Natural killer cell (primary cell): ENCODE measurements at regions not wholly inside any gene's neighbourhood (a gene's known extent, or its start where the extent isn't known, plus 50 kb on each side); places are given as distances from the start of the nearest gene placed in this dataset.
"Not testable (repeated sequence)": the region's sequence is repeated elsewhere in the genome, so short reads cannot be mapped to it uniquely, and the experiment has no call there.

Experiments
- ATAC-seq, 3 donors: fragments of 150-1000 bp in 2 of 3; fragments of 200-7000 bp in 1 of 3; cut with Tn5 transposase; 1 replicate in 1 of 3; 2 replicates in 2 of 3; pipeline ENCODE4 v1.10.0; 2021; ENCODE audit warnings: mild to moderate bottlenecking in 2 of 3, moderate library complexity in 2 of 3
- DNase-seq, 2 donors: peaks; one replicate each; pipeline versions ENCODE4 v3.0.0 to v3.0.0-alpha.2; 2013 to 2021; ENCODE audit warnings: mixed read lengths in 1 of 2
- H3K27ac ChIP-seq: one replicate; pipeline ENCODE4 v1.5.1; 2013; ENCODE audit warnings: mild to moderate bottlenecking, low read length
- H3K27me3 ChIP-seq: one replicate; pipeline ENCODE4 v1.6.1; 2013; ENCODE audit warnings: low read length; ENCODE audit not compliant: control insufficient read depth, insufficient read depth
- H3K36me3 ChIP-seq: one replicate; pipeline ENCODE4 v1.6.1; 2013; ENCODE audit warnings: low read length; ENCODE audit not compliant: control insufficient read depth, insufficient read depth
- H3K4me1 ChIP-seq: one replicate; pipeline ENCODE4 v1.6.1; 2013; ENCODE audit warnings: low read length; ENCODE audit not compliant: control insufficient read depth, insufficient read depth
- H3K4me3 ChIP-seq: one replicate; pipeline ENCODE4 v1.5.1; 2013; ENCODE audit warnings: low read length
- H3K9me3 ChIP-seq: one replicate; pipeline ENCODE4 v1.6.1; 2013; ENCODE audit warnings: low read length; ENCODE audit not compliant: control insufficient read depth, insufficient read depth
- H3K27ac Mint-ChIP-seq, 2 donors: one replicate each; pipeline ENCODE4 v1.8.0; 2022; ENCODE audit warnings: mild to moderate bottlenecking in 2 of 2, mixed read lengths in 2 of 2, moderate library complexity in 1 of 2
- H3K27me3 Mint-ChIP-seq, 2 donors: one replicate each; pipeline ENCODE4 v1.8.0; 2022; ENCODE audit warnings: low read depth in 2 of 2, mixed read lengths in 2 of 2
- H3K36me3 Mint-ChIP-seq: one replicate; pipeline ENCODE4 v1.8.0; 2022; ENCODE audit warnings: mixed read lengths
- H3K4me1 Mint-ChIP-seq, 2 donors: one replicate each; pipeline ENCODE4 v1.8.0; 2022; ENCODE audit warnings: mixed read lengths in 2 of 2
- H3K4me3 Mint-ChIP-seq: one replicate; pipeline ENCODE4 v1.8.0; 2022; ENCODE audit warnings: mild to moderate bottlenecking, moderate library complexity, mixed read lengths
- H3K9me3 Mint-ChIP-seq, 2 donors: one replicate each; pipeline ENCODE4 v1.8.0; 2022; ENCODE audit warnings: mixed read lengths in 2 of 2
- CTCF ChIP-seq: fragments of 200-600 bp; IDR thresholded peaks from one replicate; pipeline ENCODE4 v1.8.0; 2022; ENCODE audit warnings: antibody characterized with exemption
- WGBS: methylation state at CpG from one replicate; pipeline ENCODE4 v1.1.7; 2013; ENCODE audit warnings: missing lambda C conversion rate; ENCODE audit not compliant: insufficient coverage; 5-methylcytosine and 5-hydroxymethylcytosine counted together
- intact Hi-C: fragments of 100-400 bp; cut with micrococcal nuclease; formaldehyde crosslinking; loops from one replicate; pipeline ENCODE4 v1.14.2; 2022

- H3K4me3 ChIP-seq, result no peak overlapping the region
- no peaks in the 10 kb centered on the region for H3K36me3 Mint-ChIP-seq
- no peak overlapping the region for H3K4me3 Mint-ChIP-seq
- no peaks in the 10 kb centered on the region for H3K27me3 Mint-ChIP-seq
- intact Hi-C loops, result no loop called here
- H3K9me3 ChIP-seq, result no peaks in the 10 kb centered on the region
- H3K36me3 ChIP-seq, result no peaks in the 10 kb centered on the region
- no peaks in the 10 kb centered on the region for H3K4me1 ChIP-seq
- peaks cover 0 to 9% of the 10 kb centered on the region in 2 donors for H3K9me3 Mint-ChIP-seq
- no peak overlapping the region for H3K27ac Mint-ChIP-seq
- H3K4me1 Mint-ChIP-seq, result no peaks in the 10 kb centered on the region
- no peaks in the 10 kb centered on the region for H3K27me3 ChIP-seq
- no peak overlapping the region for H3K27ac ChIP-seq
- no peak for TF ChIP-seq CTCF
- DNase-seq, result no peak
- no peak for ATAC-seq
Measured at GRCh38 chr4:66565801-66566200, 895.5 kb upstream of the EPHA5 start.

- ATAC-seq (no peak), DNase-seq (no peak)
- Mint-ChIP-seq H3K4me1 (no peaks in the 10 kb centered on the region), H3K9me3 (peaks cover 0 to 9% of the 10 kb centered on the region in 2 donors), H3K36me3 (no peaks in the 10 kb centered on the region), H3K27ac (no peak overlapping the region), H3K4me3 (no peak overlapping the region), H3K27me3 (no peaks in the 10 kb centered on the region)
- Histone ChIP-seq H3K27me3 (no peaks in the 10 kb centered on the region), H3K9me3 (no peaks in the 10 kb centered on the region), H3K36me3 (no peaks in the 10 kb centered on the region), H3K27ac (no peak overlapping the region), H3K4me1 (no peaks in the 10 kb centered on the region), H3K4me3 (no peak overlapping the region)
- TF ChIP-seq CTCF, result no peak
- WGBS, result 92% methylated on average over 12 of the region's 12 CpGs
- intact Hi-C loops, result no loop called here
Measured at GRCh38 chr4:66564901-66565651, 894.8 kb upstream of the EPHA5 start.

- H3K9me3 ChIP-seq, result no peaks in the 10 kb centered on the region
- no peak for TF ChIP-seq CTCF
- no peak for ATAC-seq
- H3K4me3 ChIP-seq, result no peak overlapping the region
- no peak overlapping the region for H3K27ac ChIP-seq
- Mint-ChIP-seq H3K4me3 (no peak overlapping the region), H3K27ac (no peak overlapping the region), H3K36me3 (no peaks in the 10 kb centered on the region), H3K9me3 (peaks cover 0 to 3% of the 10 kb centered on the region in 2 donors), H3K27me3 (no peaks in the 10 kb centered on the region), H3K4me1 (no peaks in the 10 kb centered on the region)
- DNase-seq, result no peak
- intact Hi-C loops, result no loop called here
- no peaks in the 10 kb centered on the region for H3K27me3 ChIP-seq
- no peaks in the 10 kb centered on the region for H3K36me3 ChIP-seq
- no peaks in the 10 kb centered on the region for H3K4me1 ChIP-seq
Measured at GRCh38 chr4:66562276-66562806, 892.1 kb upstream of the EPHA5 start.

GRCh38 chr4:66561465-66562053, 891.3 kb upstream of the EPHA5 start:
- H3K4me1 ChIP-seq, intact Hi-C loops, H3K4me3 ChIP-seq, H3K36me3 ChIP-seq, H3K27ac ChIP-seq, ATAC-seq, H3K27ac Mint-ChIP-seq, H3K4me1 Mint-ChIP-seq, H3K9me3 Mint-ChIP-seq, H3K27me3 ChIP-seq, H3K27me3 Mint-ChIP-seq, H3K36me3 Mint-ChIP-seq, H3K9me3 ChIP-seq, H3K4me3 Mint-ChIP-seq, DNase-seq: not testable (repeated sequence)
- WGBS, result 93% methylated on average over 42 of the region's 42 CpGs
